Trophoblast cell (in vitro differentiated cells and primary cell): ENCODE measurements at regions not wholly inside any gene's neighbourhood (a gene's known extent, or its start where the extent isn't known, plus 50 kb on each side); places are given as distances from the start of the nearest gene placed in this dataset.

Source experiments
- DNase-seq, 2 donors: peaks; one replicate each; pipeline ENCODE4 v3.0.0-alpha.2; 2016
- H2AFZ ChIP-seq: 2 replicates; pipeline ENCODE4 v1.6.1; 2013; ENCODE audit warnings: low read length, moderate library complexity, mild to moderate bottlenecking; ENCODE audit not compliant: insufficient read depth, poor library complexity
- H2AK5ac ChIP-seq: 2 replicates; pipeline ENCODE4 v1.6.1; 2013; ENCODE audit warnings: mild to moderate bottlenecking, low read length
- H2BK120ac ChIP-seq: 2 replicates; pipeline ENCODE4 v1.6.1; 2013; ENCODE audit warnings: low read length, mild to moderate bottlenecking, moderate library complexity; ENCODE audit not compliant: insufficient read depth, poor library complexity
- H2BK12ac ChIP-seq: 2 replicates; pipeline ENCODE4 v1.6.1; 2013; ENCODE audit warnings: mild to moderate bottlenecking, low read length, moderate library complexity
- H2BK5ac ChIP-seq: 2 replicates; pipeline ENCODE4 v1.6.1; 2013; ENCODE audit warnings: low read length, low read depth, moderate library complexity, mild to moderate bottlenecking; ENCODE audit not compliant: poor library complexity
- H3K14ac ChIP-seq: 2 replicates; pipeline ENCODE4 v1.6.1; 2013; ENCODE audit warnings: mild to moderate bottlenecking, low read length
- H3K18ac ChIP-seq: 2 replicates; pipeline ENCODE4 v1.6.1; 2013; ENCODE audit warnings: mild to moderate bottlenecking, low read length
- H3K23ac ChIP-seq: 2 replicates; pipeline ENCODE4 v1.6.1; 2013; ENCODE audit warnings: low read length
- H3K27ac ChIP-seq: 2 replicates; pipeline ENCODE4 v1.5.1; 2013; ENCODE audit warnings: low read depth, mild to moderate bottlenecking, inconsistent platforms, low read length, moderate library complexity
- H3K27me3 ChIP-seq: 2 replicates; pipeline ENCODE4 v1.6.1; 2013; ENCODE audit warnings: inconsistent platforms, mild to moderate bottlenecking, low read length, moderate library complexity; ENCODE audit not compliant: insufficient read depth
- H3K36me3 ChIP-seq, 2 experiments: 1 replicate in 1 of 2; 2 replicates in 1 of 2; pipeline ENCODE4 v1.6.1; 2013; ENCODE audit warnings: low read length in 2 of 2, mild to moderate bottlenecking in 2 of 2, moderate library complexity in 1 of 2; ENCODE audit not compliant: insufficient read depth in 2 of 2, control insufficient read depth in 1 of 2
- H3K4ac ChIP-seq: 2 replicates; pipeline ENCODE4 v1.6.1; 2013; ENCODE audit warnings: low read depth, mild to moderate bottlenecking, low read length, moderate library complexity
- H3K4me1 ChIP-seq, 2 experiments: 1 replicate in 1 of 2; 2 replicates in 1 of 2; pipeline ENCODE4 v1.6.1; 2013; ENCODE audit warnings: low read length in 2 of 2, mild to moderate bottlenecking in 2 of 2, moderate library complexity in 1 of 2; ENCODE audit not compliant: insufficient read depth in 2 of 2, control insufficient read depth in 1 of 2
- H3K4me2 ChIP-seq: 2 replicates; pipeline ENCODE4 v1.6.1; 2013; ENCODE audit warnings: inconsistent platforms, mild to moderate bottlenecking, low read length, moderate library complexity
- H3K4me3 ChIP-seq: 2 replicates; pipeline ENCODE4 v1.5.1; 2013; ENCODE audit warnings: mild to moderate bottlenecking, low read depth, low read length, inconsistent platforms
- H3K79me1 ChIP-seq: one replicate; pipeline ENCODE4 v1.6.1; 2013; ENCODE audit warnings: low read length
- H3K79me2 ChIP-seq: 2 replicates; pipeline ENCODE4 v1.6.1; 2013; ENCODE audit warnings: low read length, mild to moderate bottlenecking; ENCODE audit not compliant: control insufficient read depth, insufficient read depth, poor library complexity
- H3K9ac ChIP-seq: 2 replicates; pipeline ENCODE4 v1.6.1; 2013; ENCODE audit warnings: mild to moderate bottlenecking, low read length
- H3K9me3 ChIP-seq: 2 replicates; pipeline ENCODE4 v1.6.1; 2013; ENCODE audit warnings: low read depth, mild to moderate bottlenecking, control low read depth, inconsistent platforms, low read length; ENCODE audit not compliant: insufficient read depth
- H4K12ac ChIP-seq: 2 replicates; pipeline ENCODE4 v1.6.1; 2013; ENCODE audit warnings: low read depth, mild to moderate bottlenecking, low read length, moderate library complexity
- H4K8ac ChIP-seq: 2 replicates; pipeline ENCODE4 v1.6.1; 2013; ENCODE audit warnings: low read depth, mild to moderate bottlenecking, low read length, moderate library complexity
- H4K91ac ChIP-seq: one replicate; pipeline ENCODE4 v1.6.1; 2013; ENCODE audit warnings: low read depth, mild to moderate bottlenecking, low read length, moderate library complexity
- WGBS: extraction: QIAGEN DNeasy Blood & Tissue Kit; methylation state at CpG from one replicate; pipeline ENCODE4 v1.1.7; 2013; ENCODE audit warnings: missing lambda C conversion rate; ENCODE audit not compliant: insufficient read length, insufficient coverage; ENCODE audit errors: extremely low coverage; 5-methylcytosine and 5-hydroxymethylcytosine counted together

DNA sequence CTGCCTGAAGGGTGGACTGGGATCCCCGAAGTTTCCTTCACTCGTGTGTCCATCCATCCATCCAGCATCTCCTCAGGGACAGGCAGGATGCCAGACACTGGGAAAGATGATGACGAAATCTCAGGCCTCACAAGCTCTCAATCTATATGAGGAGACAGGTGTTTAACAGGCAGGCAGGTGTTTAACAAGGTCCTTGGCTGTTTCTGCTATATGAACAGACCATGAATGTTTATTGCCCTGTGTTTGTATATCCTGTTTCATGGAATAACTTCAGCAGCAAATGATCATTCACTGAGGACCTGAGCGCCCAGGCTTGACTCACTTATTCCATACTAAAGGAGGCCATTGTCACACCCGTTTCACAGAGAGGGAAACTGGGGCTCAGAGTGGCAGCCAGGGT is 685.8 kb upstream of the HS6ST1 start:
- Histone ChIP-seq H3K4me2 (no peak overlapping the region), H3K36me3 (no peaks in the 10 kb centered on the region), H2BK5ac (no peak overlapping the region), H3K79me1 (no peaks in the 10 kb centered on the region), H4K91ac (no peak overlapping the region), H3K9ac (no peak overlapping the region), H3K9me3 (peaks cover 2% of the 10 kb centered on the region), H2AFZ (no peak overlapping the region), H3K4me3 (no peak overlapping the region), H4K8ac (no peak overlapping the region), H3K27me3 (no peaks in the 10 kb centered on the region), H4K12ac (no peak overlapping the region), H3K4me1 (no peaks in the 10 kb centered on the region), H2AK5ac (no peak overlapping the region), H3K4ac (no peak overlapping the region), H3K23ac (no peak overlapping the region), H3K27ac (no peak overlapping the region), H3K18ac (no peak overlapping the region), H2BK120ac (no peak overlapping the region), H3K14ac (no peak overlapping the region), H3K79me2 (no peaks in the 10 kb centered on the region), H2BK12ac (no peak overlapping the region)
- no peak for DNase-seq
- WGBS = no CpG with 5 or more reads among the region's 5 CpGs

DNA sequence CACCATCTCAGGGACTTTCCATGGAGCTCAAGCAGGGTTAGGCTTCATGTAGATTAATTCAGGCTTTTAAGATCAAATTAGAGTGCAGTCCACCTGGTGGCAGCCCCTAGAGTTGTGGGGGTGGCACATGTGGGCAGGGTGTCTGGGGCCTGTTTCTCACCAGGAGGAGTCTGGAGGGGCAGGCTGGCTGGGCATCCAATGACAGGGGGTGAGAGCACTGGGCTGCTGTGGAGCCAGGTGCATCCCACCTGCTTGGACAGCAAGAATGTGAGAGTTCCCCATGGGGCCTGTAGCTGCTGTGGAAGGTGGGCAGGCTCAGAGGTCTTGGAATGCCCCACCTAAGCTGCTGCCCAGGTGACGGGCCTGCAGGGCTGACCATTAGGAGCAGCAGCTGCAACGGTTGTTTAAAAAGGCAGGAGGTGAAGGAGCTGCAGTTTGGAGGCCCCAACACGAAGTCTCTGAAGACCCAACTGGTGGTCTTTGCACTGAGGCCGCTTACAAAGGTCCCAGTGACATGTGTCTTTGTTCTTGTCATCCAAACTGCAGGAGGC is 686.3 kb upstream of the HS6ST1 start:
- Histone ChIP-seq H3K4me1 (no peaks in the 10 kb centered on the region), H2BK12ac (no peak overlapping the region), H4K91ac (no peak overlapping the region), H3K79me1 (no peaks in the 10 kb centered on the region), H4K8ac (no peak overlapping the region), H3K18ac (no peak overlapping the region), H4K12ac (no peak overlapping the region), H2AFZ (no peak overlapping the region), H2AK5ac (no peak overlapping the region), H3K23ac (no peak overlapping the region), H3K27ac (no peak overlapping the region), H3K4me3 (no peak overlapping the region), H2BK5ac (no peak overlapping the region), H3K4ac (no peak overlapping the region), H3K4me2 (no peak overlapping the region), H3K9me3 (peaks cover 2% of the 10 kb centered on the region), H3K79me2 (no peaks in the 10 kb centered on the region), H3K14ac (no peak overlapping the region), H2BK120ac (no peak overlapping the region), H3K9ac (no peak overlapping the region), H3K27me3 (no peaks in the 10 kb centered on the region), H3K36me3 (no peaks in the 10 kb centered on the region)
- DNase-seq = no peak
- no CpG with 5 or more reads among the region's 4 CpGs for WGBS

DNA sequence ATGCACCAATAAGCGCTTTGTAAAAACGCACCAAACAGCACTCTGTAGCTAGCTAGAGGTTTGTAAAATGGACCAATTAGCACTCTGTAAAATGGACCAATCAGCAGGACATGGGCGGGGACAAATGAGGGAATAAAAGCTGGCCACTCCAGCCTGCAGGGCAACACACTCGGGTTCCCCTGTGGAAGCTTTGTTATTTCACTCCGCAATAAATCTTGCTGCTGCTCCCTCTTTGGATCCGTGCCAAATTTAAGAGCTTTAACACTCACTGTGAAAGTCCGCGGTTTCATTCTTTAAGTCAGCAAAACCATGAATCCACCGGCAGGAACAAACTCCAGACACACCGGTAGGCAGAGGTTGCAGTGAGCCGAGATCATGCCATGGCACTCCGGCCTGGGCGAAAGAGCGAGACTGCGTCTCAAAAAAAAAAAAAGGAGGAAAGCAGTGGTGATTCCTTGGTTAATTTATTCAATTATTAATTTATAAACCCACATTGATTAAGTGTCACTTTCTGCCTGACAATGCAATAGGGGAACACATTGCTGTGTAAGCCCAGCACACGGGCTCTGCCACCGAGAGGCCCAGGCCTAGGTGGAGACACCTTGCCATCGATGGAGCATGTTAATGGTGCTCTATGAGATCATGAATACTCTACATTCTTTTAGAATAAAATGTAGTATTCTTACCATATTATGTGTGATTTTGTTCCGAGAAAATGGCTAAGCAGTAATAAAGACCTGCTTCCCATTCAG is 687.6 kb upstream of the HS6ST1 start:
- no CpG with 5 or more reads among the region's 19 CpGs for WGBS

DNA sequence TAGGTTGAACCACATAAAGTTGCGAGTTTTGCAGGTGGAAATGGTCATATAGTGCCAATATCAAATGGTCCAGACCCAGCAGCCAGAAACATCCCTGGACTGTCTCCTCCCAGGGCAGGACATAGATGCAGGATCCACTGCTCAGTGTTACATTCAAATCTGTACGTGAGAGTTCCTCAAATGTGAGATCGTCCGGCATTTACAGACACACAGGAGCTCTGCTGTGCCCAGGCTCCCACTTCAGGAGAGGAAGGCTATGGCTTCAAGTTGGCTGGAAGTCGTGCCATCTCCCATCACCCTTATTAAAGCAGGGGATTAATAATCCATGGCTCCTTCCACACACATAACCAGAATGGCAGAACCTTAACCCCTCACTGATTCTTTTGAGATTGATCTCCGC is 688.2 kb upstream of the HS6ST1 start:
- H3K4me1 ChIP-seq = no peaks in the 10 kb centered on the region
- no peak overlapping the region for H3K4me2 ChIP-seq
- no peak overlapping the region for H4K8ac ChIP-seq
- H3K14ac ChIP-seq = no peak overlapping the region
- H3K79me1 ChIP-seq = no peaks in the 10 kb centered on the region
- H3K79me2 ChIP-seq = no peaks in the 10 kb centered on the region
- no peak overlapping the region for H3K4me3 ChIP-seq
- no peak overlapping the region for H2BK120ac ChIP-seq
- H2AK5ac ChIP-seq = no peak overlapping the region
- no CpG with 5 or more reads among the region's 6 CpGs for WGBS
- no peak overlapping the region for H3K9ac ChIP-seq
- no peak overlapping the region for H4K12ac ChIP-seq
- no peak overlapping the region for H2BK12ac ChIP-seq
- DNase-seq = no peak
- H2AFZ ChIP-seq = no peak overlapping the region
- no peaks in the 10 kb centered on the region for H3K27me3 ChIP-seq
- no peak overlapping the region for H3K4ac ChIP-seq
- peaks cover under 1% of the 10 kb centered on the region for H3K9me3 ChIP-seq
- H3K27ac ChIP-seq = no peak overlapping the region
- H3K36me3 ChIP-seq = no peaks in the 10 kb centered on the region
- no peak overlapping the region for H2BK5ac ChIP-seq
- H4K91ac ChIP-seq = no peak overlapping the region
- no peak overlapping the region for H3K23ac ChIP-seq
- no peak overlapping the region for H3K18ac ChIP-seq

More for the DNA sequence above, 687.6 kb upstream of the HS6ST1 start:
- Histone ChIP-seq H3K9ac (no peak overlapping the region), H4K12ac (no peak overlapping the region), H3K23ac (no peak overlapping the region), H2AFZ (no peak overlapping the region), H3K4me2 (no peak overlapping the region), H3K27ac (no peak overlapping the region), H3K4me3 (no peak overlapping the region), H3K79me2 (no peaks in the 10 kb centered on the region), H2BK12ac (no peak overlapping the region), H3K36me3 (no peaks in the 10 kb centered on the region), H2BK5ac (no peak overlapping the region), H4K91ac (no peak overlapping the region), H3K14ac (no peak overlapping the region), H3K79me1 (no peaks in the 10 kb centered on the region), H3K9me3 (peaks cover 2% of the 10 kb centered on the region), H3K4me1 (no peaks in the 10 kb centered on the region), H4K8ac (no peak overlapping the region), H3K18ac (no peak overlapping the region), H3K27me3 (no peaks in the 10 kb centered on the region), H2AK5ac (no peak overlapping the region), H2BK120ac (no peak overlapping the region), H3K4ac (no peak overlapping the region)
- DNase-seq = no peak
